ENCODE measurements at regions not wholly inside any gene's neighbourhood (a gene's known extent, or its start where the extent isn't known, plus 50 kb on each side); places are given as distances from the start of the nearest gene placed in this dataset.

DNA sequence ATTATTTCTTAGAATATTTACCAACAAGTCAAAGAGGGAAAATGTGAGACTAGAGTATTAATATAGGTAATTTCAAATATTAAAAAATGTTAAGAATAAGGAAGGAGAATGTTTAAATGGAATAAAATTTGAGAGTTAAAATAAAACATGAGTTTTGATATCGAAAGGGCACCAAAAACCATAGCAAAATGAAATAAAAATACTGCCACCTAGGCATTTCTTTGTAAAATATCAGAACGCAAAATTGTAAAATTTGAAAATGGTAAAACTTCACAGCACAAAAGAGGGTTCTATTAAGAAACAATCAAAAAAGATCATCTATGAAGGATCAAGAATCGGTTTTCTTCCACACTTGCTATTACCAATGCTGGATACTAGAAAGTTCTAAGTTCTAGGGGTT lies 418.3 kb downstream of the TAF11L14 start:
- TF ChIP-seq, protein P1, sequence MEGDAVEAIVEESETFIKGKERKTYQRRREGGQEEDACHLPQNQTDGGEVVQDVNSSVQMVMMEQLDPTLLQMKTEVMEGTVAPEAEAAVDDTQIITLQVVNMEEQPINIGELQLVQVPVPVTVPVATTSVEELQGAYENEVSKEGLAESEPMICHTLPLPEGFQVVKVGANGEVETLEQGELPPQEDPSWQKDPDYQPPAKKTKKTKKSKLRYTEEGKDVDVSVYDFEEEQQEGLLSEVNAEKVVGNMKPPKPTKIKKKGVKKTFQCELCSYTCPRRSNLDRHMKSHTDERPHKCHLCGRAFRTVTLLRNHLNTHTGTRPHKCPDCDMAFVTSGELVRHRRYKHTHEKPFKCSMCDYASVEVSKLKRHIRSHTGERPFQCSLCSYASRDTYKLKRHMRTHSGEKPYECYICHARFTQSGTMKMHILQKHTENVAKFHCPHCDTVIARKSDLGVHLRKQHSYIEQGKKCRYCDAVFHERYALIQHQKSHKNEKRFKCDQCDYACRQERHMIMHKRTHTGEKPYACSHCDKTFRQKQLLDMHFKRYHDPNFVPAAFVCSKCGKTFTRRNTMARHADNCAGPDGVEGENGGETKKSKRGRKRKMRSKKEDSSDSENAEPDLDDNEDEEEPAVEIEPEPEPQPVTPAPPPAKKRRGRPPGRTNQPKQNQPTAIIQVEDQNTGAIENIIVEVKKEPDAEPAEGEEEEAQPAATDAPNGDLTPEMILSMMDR (IDR thresholded peaks at IDR 0.05): no peak
- no peaks in the 10 kb centered on the region for H3K36me3 ChIP-seq
- no peaks in the 10 kb centered on the region for H3K9me3 ChIP-seq
- no peak for DNase-seq (ENCODE audit: low spot score in 2 of 2)
- H3K27me3 ChIP-seq: no peaks in the 10 kb centered on the region
- no peaks in the 10 kb centered on the region for H3K4me1 ChIP-seq
- intact Hi-C loops (cut with DNase I): no loop called here
- H3K4me3 ChIP-seq: no peak overlapping the region
- H3K27ac ChIP-seq: no peak overlapping the region

DNA sequence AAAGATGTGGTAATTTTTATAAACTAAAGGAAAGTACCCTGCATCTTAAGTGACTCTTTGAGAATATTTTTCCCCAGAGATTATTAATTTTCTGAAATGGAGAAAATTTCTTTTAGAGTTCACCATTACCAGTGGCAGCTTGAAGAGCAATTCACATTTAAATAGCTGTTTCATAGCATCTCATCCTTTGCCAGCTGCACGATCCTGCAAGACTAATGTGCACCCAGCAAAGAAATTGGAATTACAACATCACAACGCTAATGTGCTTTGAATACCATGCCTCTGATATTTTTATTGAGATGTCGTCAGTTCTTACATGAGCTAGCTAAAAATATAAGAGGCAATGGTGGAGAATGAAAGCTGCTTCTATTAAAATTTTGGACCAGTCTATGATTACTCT lies 423.5 kb downstream of the TAF11L14 start:
- TF ChIP-seq, protein P1 (IDR thresholded peaks at IDR 0.05): no peak
- intact Hi-C loops (cut with DNase I): no loop called here
- no peaks in the 10 kb centered on the region for H3K27me3 ChIP-seq
- DNase-seq (ENCODE audit: low spot score in 2 of 2): no peak
- H3K27ac ChIP-seq: no peak overlapping the region
- H3K9me3 ChIP-seq: no peaks in the 10 kb centered on the region
- H3K4me3 ChIP-seq: no peak overlapping the region
- no peaks in the 10 kb centered on the region for H3K4me1 ChIP-seq
- H3K36me3 ChIP-seq: no peaks in the 10 kb centered on the region

DNA sequence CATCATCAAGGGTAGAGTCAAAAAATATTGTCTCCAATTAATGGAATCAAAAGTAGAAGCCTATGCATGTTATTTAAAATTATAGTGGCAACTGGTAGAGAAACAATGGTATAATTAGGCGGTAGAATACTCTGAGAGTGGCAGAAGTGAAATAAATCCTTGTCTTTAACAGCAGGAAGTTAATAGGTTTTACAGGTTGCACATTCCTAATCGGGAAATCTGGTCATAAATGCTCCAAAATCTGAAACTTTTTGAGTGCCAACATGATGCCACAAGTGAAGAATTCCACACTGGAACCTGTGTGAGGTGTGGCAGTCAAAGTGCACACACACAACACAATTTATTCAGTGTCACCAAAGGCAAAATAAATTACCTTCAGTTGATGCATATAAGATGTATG lies 433.4 kb downstream of the TAF11L14 start:
- TF ChIP-seq, protein P1 (IDR thresholded peaks at IDR 0.05): no peak
- no peak for DNase-seq (ENCODE audit: low spot score in 2 of 2)
- Histone ChIP-seq H3K9me3 (no peaks in the 10 kb centered on the region), H3K27ac (no peak overlapping the region), H3K36me3 (no peaks in the 10 kb centered on the region), H3K4me1 (no peaks in the 10 kb centered on the region), H3K4me3 (no peak overlapping the region), H3K27me3 (no peaks in the 10 kb centered on the region)
- intact Hi-C loops (cut with DNase I): no loop called here

DNA sequence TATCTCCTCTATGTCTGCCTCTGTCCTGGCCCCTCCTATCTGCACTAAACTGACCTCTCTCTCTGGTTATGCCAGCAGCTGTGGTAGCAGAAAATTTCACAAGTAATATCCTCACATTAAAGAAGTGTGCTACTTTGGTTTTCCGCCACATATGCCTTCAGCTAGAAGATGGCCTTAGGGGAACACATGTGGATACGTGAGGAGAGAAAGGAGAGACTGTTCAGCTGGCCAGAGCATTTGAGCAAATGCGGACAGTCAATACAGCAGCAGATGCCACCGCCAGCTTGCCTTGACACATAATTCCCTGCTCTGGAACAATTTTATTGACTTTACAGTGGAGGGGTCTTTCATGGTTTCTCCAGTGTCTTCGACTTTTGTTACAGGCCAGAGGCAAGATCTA lies 434.6 kb downstream of the TAF11L14 start:
- no peaks in the 10 kb centered on the region for H3K36me3 ChIP-seq
- H3K4me3 ChIP-seq: no peak overlapping the region
- no peak overlapping the region for H3K27ac ChIP-seq
- H3K9me3 ChIP-seq: no peaks in the 10 kb centered on the region
- H3K27me3 ChIP-seq: no peaks in the 10 kb centered on the region
- intact Hi-C loops (cut with DNase I): no loop called here
- H3K4me1 ChIP-seq: no peaks in the 10 kb centered on the region
- TF ChIP-seq, protein P1 (IDR thresholded peaks at IDR 0.05): no peak
- no peak for DNase-seq (ENCODE audit: low spot score in 2 of 2)

DNA sequence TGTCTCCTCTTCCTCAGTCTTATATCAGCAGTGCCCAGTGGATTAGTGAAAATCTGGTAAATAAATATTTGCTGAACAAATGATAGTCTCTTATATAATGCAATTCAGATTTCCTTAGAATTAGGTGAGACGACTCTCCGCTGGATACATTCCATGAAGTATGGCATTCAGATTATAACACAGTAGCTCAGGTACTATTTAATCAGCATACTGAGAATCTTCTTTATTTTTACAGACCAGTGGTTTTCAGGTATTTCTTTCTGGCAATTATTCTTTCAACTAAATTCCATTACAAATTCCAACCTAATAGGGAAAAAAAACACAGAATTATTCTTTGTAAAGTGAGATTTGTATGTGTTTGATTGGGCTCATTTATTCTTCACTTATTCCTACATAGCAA lies 435.5 kb downstream of the TAF11L14 start:
- no peaks in the 10 kb centered on the region for H3K36me3 ChIP-seq
- intact Hi-C loops (cut with DNase I): no loop called here
- H3K27ac ChIP-seq: no peak overlapping the region
- no peak for DNase-seq (ENCODE audit: low spot score in 2 of 2)
- H3K27me3 ChIP-seq: no peaks in the 10 kb centered on the region
- TF ChIP-seq, protein P1 (IDR thresholded peaks at IDR 0.05): no peak
- H3K4me3 ChIP-seq: no peak overlapping the region
- no peaks in the 10 kb centered on the region for H3K4me1 ChIP-seq
- no peaks in the 10 kb centered on the region for H3K9me3 ChIP-seq

DNA sequence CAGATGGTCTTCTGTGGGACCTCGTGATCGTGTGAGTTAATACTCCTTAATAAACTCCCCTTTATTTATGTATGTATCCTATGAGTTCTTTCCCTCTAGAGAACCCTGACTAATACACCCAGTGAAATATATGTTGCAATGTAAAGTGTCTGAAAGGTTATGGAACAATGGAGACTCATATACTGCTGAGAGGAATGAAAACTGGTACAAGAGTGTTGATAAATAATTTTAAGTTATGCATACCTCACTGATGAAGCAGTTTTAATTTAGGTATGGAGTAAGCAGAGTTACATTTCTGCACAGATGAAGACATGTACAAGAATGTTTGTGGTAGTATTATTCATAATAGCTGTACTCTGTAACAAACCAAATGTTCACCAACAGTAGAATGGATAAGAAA lies 438.3 kb downstream of the TAF11L14 start:
- Histone ChIP-seq H3K4me1 (no peaks in the 10 kb centered on the region), H3K4me3 (no peak overlapping the region), H3K9me3 (no peaks in the 10 kb centered on the region), H3K36me3 (no peaks in the 10 kb centered on the region), H3K27ac (no peak overlapping the region), H3K27me3 (no peaks in the 10 kb centered on the region)
- intact Hi-C loops (cut with DNase I): no loop called here
- DNase-seq (ENCODE audit: low spot score in 2 of 2): no peak
- TF ChIP-seq, protein P1 (IDR thresholded peaks at IDR 0.05): no peak
